ENCODE measurements at regions not wholly inside any gene's neighbourhood (a gene's known extent, or its start where the extent isn't known, plus 50 kb on each side); places are given as distances from the start of the nearest gene placed in this dataset.

DNA sequence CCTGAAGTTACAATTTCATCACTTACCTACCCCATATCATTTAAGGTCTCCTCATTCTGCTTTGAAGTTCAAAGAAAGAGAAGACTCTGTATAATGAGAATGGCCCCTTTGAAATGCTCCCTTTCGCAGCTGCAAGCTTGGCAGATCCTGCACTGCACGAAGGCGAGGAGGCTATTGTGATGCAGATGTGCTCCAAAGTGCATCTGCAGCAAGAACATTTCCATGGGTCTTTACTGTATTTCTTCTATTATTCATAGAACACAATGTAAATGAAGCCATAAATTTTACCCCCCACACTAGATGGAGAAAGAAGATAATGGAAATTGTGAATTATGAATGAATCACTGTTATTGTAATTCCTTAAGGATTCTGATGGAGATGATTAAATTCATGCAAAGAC is 178.7 kb downstream of the CHD9NB start:
- DNase-seq (ENCODE audit: low read depth), result no peak

GRCh38 chr16:52872731-52873130 is 180.0 kb downstream of the CHD9NB start:
- DNase-seq (ENCODE audit: low read depth), result no peak

GRCh38 chr16:52871481-52871880 is 181.2 kb downstream of the CHD9NB start:
- DNase-seq (ENCODE audit: low read depth), result no peak

GRCh38 chr16:52869243-52869642 is 183.5 kb downstream of the CHD9NB start:
- DNase-seq (ENCODE audit: low read depth), result no peak

- no peak for DNase-seq (ENCODE audit: low read depth)
These were observed 189.7 kb downstream of the CHD9NB start for GRCh38 chr16:52863000-52863399.

DNA sequence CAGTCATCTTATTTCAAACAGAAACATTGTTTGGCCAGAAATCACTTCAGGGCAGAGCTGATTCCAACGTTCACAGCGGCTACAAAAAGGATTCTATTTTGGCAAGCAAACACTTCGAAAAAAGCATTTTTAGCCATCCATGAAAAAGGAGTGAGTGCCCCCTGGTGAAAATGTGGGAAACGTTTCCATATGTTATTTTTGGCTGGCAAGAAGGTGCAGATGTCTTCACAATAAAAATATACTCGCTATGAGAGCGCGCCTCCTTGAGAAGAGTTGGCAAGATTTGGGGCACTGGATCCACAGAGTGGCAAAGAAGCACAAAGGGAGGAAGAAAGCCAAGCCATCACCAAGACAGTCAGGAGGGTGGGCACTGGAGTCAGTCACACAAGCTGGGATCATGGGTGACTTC is 191.1 kb downstream of the CHD9NB start:
- no peak for DNase-seq (ENCODE audit: low read depth)

- DNase-seq (ENCODE audit: low read depth), result no peak
These were observed 197.2 kb downstream of the CHD9NB start for GRCh38 chr16:52855463-52855862.

- DNase-seq (ENCODE audit: low read depth), result no peak
These were observed 199.7 kb downstream of the CHD9NB start for GRCh38 chr16:52852978-52853377.

DNA sequence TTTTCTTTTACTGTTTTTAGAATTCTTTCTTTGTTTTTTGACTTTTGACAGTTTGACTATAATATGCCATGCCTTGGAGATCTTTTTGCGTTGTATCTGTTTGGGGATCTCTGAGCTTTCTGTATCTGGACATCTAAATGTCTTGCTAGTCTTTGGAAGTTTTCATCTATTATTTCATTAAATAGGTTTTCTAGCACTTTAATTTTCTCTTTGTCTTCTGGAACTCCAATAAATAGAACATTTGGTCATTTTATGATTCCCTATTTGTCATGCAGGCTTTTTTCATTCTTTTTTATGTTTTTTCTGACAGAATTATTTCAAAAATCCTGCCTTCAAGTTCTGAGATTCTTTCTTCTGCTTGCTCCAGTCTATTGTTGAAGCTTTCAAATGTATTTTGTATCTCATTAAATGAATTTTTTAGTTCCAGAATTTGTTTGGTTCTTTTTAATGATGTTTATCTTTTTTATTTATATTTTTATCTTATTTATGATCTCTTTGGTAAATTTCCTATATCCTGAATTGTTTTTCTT is 201.4 kb downstream of the CHD9NB start:
- no peak for DNase-seq (ENCODE audit: low read depth)

- no peak for DNase-seq (ENCODE audit: low read depth)
These were observed 209.3 kb downstream of the CHD9NB start for GRCh38 chr16:52843381-52843780.

DNA sequence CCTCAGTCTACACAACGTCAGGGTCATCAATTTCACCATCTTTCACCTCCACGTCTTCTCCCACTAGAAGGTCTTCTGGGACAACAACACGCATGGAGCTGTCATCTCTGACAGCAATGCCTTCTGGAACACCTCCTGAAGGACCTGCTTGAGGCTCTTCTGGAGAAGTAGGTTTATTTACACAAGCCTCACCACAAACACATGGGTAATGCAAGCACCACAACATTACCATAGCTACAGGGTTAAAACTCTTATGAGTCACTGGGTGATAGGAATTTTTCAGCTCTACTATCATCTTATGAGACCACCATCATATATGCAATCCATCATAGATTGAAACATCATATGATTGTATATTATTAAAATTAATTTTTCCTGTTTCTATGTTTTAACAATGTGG is 215.4 kb downstream of the CHD9NB start:
- DNase-seq (ENCODE audit: low read depth), result no peak

DNA sequence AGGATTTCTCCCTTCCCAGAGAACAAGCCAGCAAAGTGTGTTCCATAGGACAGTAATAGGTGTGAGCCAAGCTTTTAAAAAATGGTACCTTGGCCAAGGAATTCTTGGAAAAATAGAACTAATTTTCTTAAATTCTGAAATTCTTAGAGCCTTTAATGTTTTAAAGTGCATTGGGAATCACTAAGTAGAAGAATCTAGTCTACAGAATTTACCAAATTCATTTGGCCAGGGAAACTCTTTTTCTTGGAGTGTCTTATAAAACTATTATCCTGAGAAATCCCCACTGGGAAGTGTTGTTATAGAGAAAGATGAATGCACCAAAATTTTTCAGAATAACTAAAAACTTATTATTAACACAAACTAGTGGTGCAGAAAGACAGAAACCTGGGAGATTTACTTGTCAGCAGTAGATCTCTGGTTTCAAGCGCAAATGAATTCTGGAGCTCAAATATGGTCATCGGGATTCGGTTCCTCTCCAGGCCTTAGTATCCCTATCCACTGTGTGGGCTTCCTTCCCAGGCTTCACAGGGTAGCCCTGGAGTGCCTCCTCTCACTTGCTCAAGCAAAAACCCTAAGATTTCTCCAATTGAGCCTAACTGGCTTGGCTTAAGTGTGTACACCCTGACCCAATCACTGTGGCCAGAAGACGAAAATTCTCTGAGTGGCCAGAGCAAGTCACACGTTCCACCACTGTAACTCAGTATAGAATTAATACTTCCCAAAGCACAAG is 217.8 kb downstream of the CHD9NB start:
- DNase-seq (ENCODE audit: low read depth), result no peak

DNA sequence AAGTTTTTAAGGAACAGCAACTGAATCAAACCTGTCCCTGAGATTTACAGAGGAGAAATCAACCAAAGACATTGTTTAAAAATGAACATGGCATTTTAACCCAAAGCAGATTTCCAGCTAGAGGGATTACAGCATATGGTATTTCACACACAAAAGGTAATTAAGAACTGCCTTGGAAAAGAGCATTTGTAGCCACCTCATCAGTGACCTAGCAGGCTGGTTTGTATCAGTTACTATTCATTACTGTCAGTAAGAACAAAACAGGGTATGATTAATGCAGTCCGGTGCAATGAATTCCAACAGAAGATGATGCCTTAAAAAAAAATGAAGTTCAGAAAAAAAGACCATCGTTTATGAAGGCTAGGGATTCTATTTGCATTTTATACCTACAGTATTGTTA is 219.9 kb downstream of the CHD9NB start:
- DNase-seq (ENCODE audit: low read depth), result no peak

- no peak for DNase-seq (ENCODE audit: low read depth)
These were observed 225.2 kb downstream of the CHD9NB start for GRCh38 chr16:52827456-52827855.

DNA sequence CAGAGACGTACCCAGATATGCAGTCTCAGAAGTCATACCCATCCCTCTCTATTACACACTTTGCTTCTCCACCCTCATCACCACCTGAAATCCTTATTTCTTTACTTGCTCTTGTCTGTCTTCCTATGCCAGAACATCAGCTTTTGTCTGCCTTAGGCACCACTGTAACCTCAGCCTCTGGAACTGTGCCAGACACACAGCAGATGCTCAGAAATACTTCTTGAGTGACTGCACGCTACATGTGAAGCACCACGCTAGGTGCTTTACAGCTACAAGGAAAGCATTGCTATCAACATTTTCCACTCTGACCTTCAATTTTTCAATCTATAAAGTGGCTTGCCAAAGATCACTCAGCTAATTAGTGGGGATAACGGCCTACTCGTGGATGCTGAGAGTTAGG is 226.8 kb downstream of the CHD9NB start:
- no peak for DNase-seq (ENCODE audit: low read depth)

- DNase-seq (ENCODE audit: low read depth), result no peak
These were observed 232.9 kb downstream of the CHD9NB start for GRCh38 chr16:52819808-52820207.

DNA sequence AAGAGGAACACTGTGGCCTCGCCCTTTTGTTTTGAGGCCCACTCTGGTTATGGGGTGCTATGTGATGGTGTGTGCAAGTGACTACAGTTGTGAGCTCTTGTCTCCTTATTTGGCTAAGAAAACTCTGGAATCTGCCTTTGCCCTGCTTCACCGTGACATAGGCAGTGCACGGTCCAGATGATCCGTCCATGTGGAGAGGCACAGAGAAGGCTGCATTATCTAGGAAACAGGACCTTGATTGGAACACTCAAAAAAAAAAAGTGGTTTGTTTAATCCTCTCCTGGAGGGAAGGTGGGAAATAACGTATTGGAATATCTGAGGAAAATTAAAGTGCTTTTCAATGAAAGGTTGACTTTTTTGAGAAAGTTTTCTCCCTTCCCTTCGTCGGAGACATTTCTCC is 233.3 kb downstream of the CHD9NB start:
- no peak for DNase-seq (ENCODE audit: low read depth)

GRCh38 chr16:52817696-52818095 is 235.0 kb downstream of the CHD9NB start:
- no peak for DNase-seq (ENCODE audit: low read depth)

- no peak for DNase-seq (ENCODE audit: low read depth)
These were observed 235.7 kb downstream of the CHD9NB start for GRCh38 chr16:52816993-52817392.

DNA sequence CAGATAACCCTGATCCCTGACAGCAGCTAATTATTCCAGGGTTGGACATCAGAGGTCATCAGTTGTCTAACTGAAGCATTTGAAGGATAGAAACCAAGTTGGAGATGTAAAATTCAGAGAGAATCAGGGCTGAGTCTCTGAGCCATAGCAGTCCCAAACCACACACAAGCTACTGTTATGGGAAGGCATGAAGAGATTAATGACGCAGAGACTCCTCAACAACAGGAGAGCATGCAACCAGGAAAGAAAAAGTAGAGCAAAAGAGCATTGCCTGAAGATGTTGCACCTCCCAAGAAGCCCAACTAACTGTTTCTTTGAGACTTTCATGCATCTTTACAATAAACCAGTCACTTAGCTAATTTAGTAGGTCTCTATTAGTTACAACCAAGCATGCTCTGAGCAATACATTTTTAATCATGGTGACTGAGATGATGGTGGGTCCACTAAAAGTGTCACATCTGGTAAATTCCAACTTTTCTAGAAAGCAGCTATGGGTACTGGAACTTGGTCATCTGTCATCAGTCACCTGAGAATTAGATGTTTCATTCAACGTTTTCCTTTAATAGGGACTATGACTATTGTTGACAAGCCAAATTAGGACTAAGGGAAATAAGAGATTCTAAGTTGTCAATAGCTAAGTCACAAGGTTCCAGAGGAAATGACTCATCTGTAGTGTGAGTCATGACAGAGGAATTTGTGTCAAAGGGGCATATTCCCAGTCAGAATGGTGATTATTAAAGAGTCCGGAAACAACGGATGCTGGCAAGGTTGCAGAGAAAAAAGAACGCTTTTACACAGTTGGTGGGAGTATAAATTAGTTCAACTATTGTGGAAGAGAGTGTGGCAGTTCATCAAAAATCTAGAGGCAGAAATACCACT is 239.8 kb downstream of the CHD9NB start:
- no peak for DNase-seq (ENCODE audit: low read depth)

GRCh38 chr16:52805559-52806168 is 247.0 kb downstream of the CHD9NB start:
- DNase-seq (ENCODE audit: low read depth), result no peak

DNA sequence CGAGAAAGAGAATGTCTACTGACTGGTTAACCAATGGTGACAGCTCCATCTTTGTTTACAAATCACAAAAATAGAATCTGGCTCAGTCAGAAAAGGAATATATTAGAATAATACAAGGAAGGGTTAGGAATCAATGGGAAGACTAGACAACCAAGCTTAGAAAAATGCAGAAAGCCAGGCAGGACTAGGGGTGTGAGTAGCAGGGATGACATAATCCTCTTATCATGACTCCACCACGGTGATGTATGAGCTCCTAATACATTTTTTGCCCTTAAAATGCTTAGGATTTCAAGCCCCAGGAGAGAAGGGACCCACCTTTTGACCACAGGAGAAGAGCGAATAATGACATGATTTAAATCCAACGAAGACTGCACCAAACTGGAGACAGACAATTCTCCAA is 252.3 kb downstream of the CHD9NB start:
- DNase-seq (ENCODE audit: low read depth), result no peak

DNA sequence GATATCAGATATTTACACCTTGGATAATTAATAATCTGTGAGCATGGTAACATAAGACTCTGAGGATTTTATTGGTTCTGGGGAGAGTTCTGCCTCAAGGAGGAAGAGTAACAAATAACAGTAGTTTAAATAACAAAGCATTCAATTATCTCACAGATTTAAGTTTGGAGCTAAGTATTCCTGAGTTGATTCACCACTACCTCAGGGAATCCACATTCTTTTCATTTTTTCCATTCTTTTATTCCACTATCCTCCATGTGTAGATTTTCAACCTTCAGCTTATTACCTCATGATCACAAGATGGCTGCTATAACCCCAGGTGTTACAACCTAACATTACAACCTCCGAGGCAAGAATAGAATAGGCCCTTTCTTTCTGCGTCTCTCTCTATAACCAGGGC is 252.2 kb upstream of the TOX3 start:
- no peak for DNase-seq (ENCODE audit: low read depth)

All from stimulated activated CD8-positive, alpha-beta memory T cell treated with anti-CD3 and anti-CD28 coated beads, Interleukin-4, amount 100 ng/mL, for 24 hours (primary cell).